ENCODE measurements at regions not wholly inside any gene's neighbourhood (a gene's known extent, or its start where the extent isn't known, plus 50 kb on each side); places are given as distances from the start of the nearest gene placed in this dataset.

DNA sequence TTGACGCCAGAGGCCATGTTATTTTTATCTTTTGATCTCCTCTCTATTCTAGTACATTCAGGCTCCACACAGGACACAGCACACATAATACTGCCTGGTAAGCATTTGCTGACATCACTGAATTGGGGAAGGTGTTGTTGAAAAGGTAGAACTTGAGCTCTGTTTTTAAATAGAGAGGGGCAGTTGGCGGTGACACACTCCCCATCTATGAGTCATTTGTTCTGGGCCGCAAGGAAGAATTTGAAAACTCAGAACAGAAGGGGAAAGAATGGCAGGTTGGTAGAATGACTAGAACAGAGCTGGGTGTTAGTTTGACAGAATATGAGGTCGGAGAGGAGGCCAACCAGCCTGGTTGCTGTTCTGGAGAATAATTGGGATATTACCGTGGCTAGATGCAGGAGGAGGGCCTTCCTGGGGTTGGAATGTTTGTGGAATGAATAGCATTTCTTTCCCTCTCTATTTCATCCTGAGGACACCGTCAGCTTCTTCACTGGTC, 52.1 kb upstream of the ERRFI1 start:
- Histone ChIP-seq H3K27ac (ENCODE audit: low read depth, low read length) (no peak overlapping the region), H2BK5ac (ENCODE audit: low read depth, low read length) (no peak overlapping the region), H3K14ac (ENCODE audit: insufficient read length) (no peak overlapping the region), H3K4me3 (ENCODE audit: extremely low read depth in 1 of 4, insufficient read depth in 2 of 4, low read depth in 3 of 4, low read length in 4 of 4) (no peak overlapping the region), H2AFZ (ENCODE audit: low read length) (0 out of 2 replicates have a peak overlapping the region, but pooled peaks have one; percentile 55), H2BK12ac (ENCODE audit: low read depth, low read length) (no peak overlapping the region), H3K23ac (ENCODE audit: insufficient read length) (no peak overlapping the region), H2BK15ac (ENCODE audit: low read length) (no peak overlapping the region), H3K36me3 (ENCODE audit: control insufficient read depth in 2 of 4, insufficient read depth in 4 of 4, low read length in 3 of 4) (no peaks in the 10 kb centered on the region), H4K8ac (ENCODE audit: extremely low read depth, insufficient read depth, low read length) (no peak overlapping the region), H3K79me2 (ENCODE audit: control insufficient read depth in 1 of 2, insufficient read depth in 2 of 2, low read length in 2 of 2) (no peaks in the 10 kb centered on the region), H2BK20ac (ENCODE audit: low read length) (no peak overlapping the region; the same call in 1 of the 2 replicates), H3K27me3 (replicated peaks in 1 of 4; ENCODE audit: control insufficient read depth in 3 of 4, extremely low read depth in 1 of 4, insufficient read depth in 3 of 4, low read length in 3 of 4) (no peaks in the 10 kb centered on the region), H3K9me3 (ENCODE audit: insufficient read depth in 2 of 2, low read depth in 1 of 2, low read length in 1 of 2) (no peaks in the 10 kb centered on the region), H3K4me1 (replicated peaks in 1 of 4; ENCODE audit: control insufficient read depth in 3 of 4, insufficient read depth in 4 of 4, low read length in 3 of 4) (peaks cover 0 to 6% (median 4%) of the 10 kb centered on the region in 4 experiments; a peak in 5 of 7 replicates), H2AK5ac (ENCODE audit: low read depth, low read length) (no peak overlapping the region), H4K91ac (replicated peaks; ENCODE audit: insufficient read length, low read length) (no peak overlapping the region), H3K79me1 (ENCODE audit: low read depth, low read length) (no peaks in the 10 kb centered on the region), H3K4me2 (ENCODE audit: insufficient read depth in 1 of 2, low read depth in 2 of 2, low read length in 2 of 2) (no peak overlapping the region), H2BK120ac (replicated peaks; ENCODE audit: low read depth, low read length) (no peak overlapping the region), H3K18ac (ENCODE audit: extremely low read depth, low read length) (no peak overlapping the region), H4K5ac (ENCODE audit: insufficient read length, low read depth, low read length) (no peak overlapping the region), H3K56ac (replicated peaks; ENCODE audit: insufficient read length, low read depth, low read length) (no peak overlapping the region), H4K20me1 (replicated peaks in 1 of 2; ENCODE audit: control insufficient read depth in 1 of 2, insufficient read depth in 2 of 2, low read length in 2 of 2) (no peaks in the 10 kb centered on the region), H3K9ac (replicated peaks in 1 of 4; ENCODE audit: extremely low read depth in 1 of 4, low read depth in 3 of 4, low read length in 3 of 4) (no peak overlapping the region), H3K23me2 (ENCODE audit: low read depth, low read length) (no peaks in the 10 kb centered on the region), H3K4ac (replicated peaks; ENCODE audit: insufficient read length, low read depth, low read length) (no peak overlapping the region)
- ChIA-PET POLR2A (ENCODE audit: partially characterized antibody) (interaction anchor here (1.0 kb wide), 1 partner anchor 36 kb away, joined by 3 read pairs; no protein-coding TSS in a partner anchor), CTCF (ENCODE audit: partially characterized antibody) (interaction anchor here (0.6 to 2.2 kb wide), 9 partner anchors 8 to 238 kb away, joined by 3 to 11 read pairs (median 4); no protein-coding TSS in a partner anchor)
- TF ChIP-seq TEAD4 (IDR thresholded peaks at IDR 0.05; ENCODE audit: low read depth, low read length) (peak; percentile 52; the same call in 1 of the 2 replicates), SP1 (IDR thresholded peaks at IDR 0.05; ENCODE audit: low read depth, low read length) (no peak)
- no peak for FAIRE-seq
- no peak for DNase-seq (ENCODE audit: low read depth in 1 of 2, low spot score in 2 of 2)
- 68% methylated on average over 6 of the region's 6 CpGs; no CpG with 5 or more reads in 1 of the 2 experiments for WGBS, 2 experiments (ENCODE audit: extremely low coverage in 1 of 2, insufficient coverage in 1 of 2, insufficient read length in 1 of 2, insufficient replicate concordance in 2 of 2, low coverage in 1 of 2, low lambda C conversion rate in 2 of 2, missing lambda C conversion rate in 1 of 2)

Data from H1 (cell line).